Transverse colon (tissue), 4 donors: ENCODE measurements at regions not wholly inside any gene's neighbourhood (a gene's known extent, or its start where the extent isn't known, plus 50 kb on each side); places are given as distances from the start of the nearest gene placed in this dataset.

Experiments
- DNase-seq: peaks from one replicate; pipeline ENCODE4 v3.0.0-alpha.2; 2019
- H3K27ac ChIP-seq, 4 donors: fragments of 200-600 bp; sonication (generic); 2 replicates each; pipeline ENCODE4 v1.5.1; 2016 to 2018; ENCODE audit warnings: inconsistent platforms in 4 of 4
- H3K27me3 ChIP-seq: fragments of 200-600 bp; sonication (generic); 2 replicates; pipeline ENCODE4 v1.5.1; 2017; ENCODE audit warnings: inconsistent platforms
- H3K36me3 ChIP-seq, 4 donors: fragments of 200-600 bp; sonication (generic); 2 replicates each; pipeline ENCODE4 v1.5.1; 2017 to 2019; ENCODE audit warnings: inconsistent platforms in 4 of 4
- H3K4me1 ChIP-seq, 4 donors: fragments of 200-600 bp; sonication (generic); 2 replicates each; pipeline ENCODE4 v1.5.1; 2017 to 2020; ENCODE audit warnings: inconsistent platforms in 4 of 4
- H3K4me3 ChIP-seq, 4 donors: fragments of 200-600 bp; sonication (generic); 1 replicate in 1 of 4; 2 replicates in 3 of 4; pipeline versions ENCODE4 v1.5.1 to v1.6.1; 2017 to 2019; ENCODE audit warnings: inconsistent platforms in 4 of 4
- H3K9me3 ChIP-seq, 2 donors: fragments of 200-600 bp; sonication (generic); 2 replicates each; pipeline ENCODE4 v1.5.1; 2017 to 2019; ENCODE audit warnings: inconsistent platforms in 2 of 2
- CTCF ChIP-seq, 5 experiments: fragments of 200-600 bp in 3 of 5; fragments of 450-650 bp in 2 of 5; sonication (generic) in 3 of 5; IDR thresholded peaks; 1 replicate in 2 of 5; 2 replicates in 3 of 5; pipeline ENCODE4 v1.5.1; 2016 to 2017; ENCODE audit warnings: antibody characterized with exemption in 5 of 5, inconsistent platforms in 3 of 5, mild to moderate bottlenecking in 2 of 5, moderate library complexity in 1 of 5
- EP300 ChIP-seq: sonication (generic); formaldehyde crosslinking; IDR thresholded peaks from one replicate; pipeline ENCODE4 v1.6.1; 2017; ENCODE audit warnings: antibody characterized with exemption, low read depth
- POLR2A ChIP-seq: fragments of 450-650 bp; IDR thresholded peaks from one replicate; pipeline ENCODE4 v1.6.1; 2016; ENCODE audit warnings: antibody characterized with exemption, mild to moderate bottlenecking, moderate library complexity
- POLR2AphosphoS5 ChIP-seq, 3 donors: sonication (generic); formaldehyde crosslinking; IDR thresholded peaks; one replicate each; pipeline ENCODE4 v1.6.1; 2016; ENCODE audit warnings: antibody characterized with exemption in 3 of 3
- WGBS, 2 donors: methylation state at CpG; one replicate each; pipeline ENCODE4 v1.1.5; 2018; ENCODE audit warnings: low coverage in 1 of 2; 5-methylcytosine and 5-hydroxymethylcytosine counted together
- in situ Hi-C, 4 donors: fragments of 200-750 bp; cut with MboI; loops; one replicate each; pipeline versions ENCODE4 v1.15.0 to v1.15.1; 2017; ENCODE audit warnings: low sequenced_read_pairs in 3 of 4, low pct_ligation_motif_present in 1 of 4, low pct_unique_long_range_greater_than_20kb in 1 of 4
- intact Hi-C: fragments of 100-400 bp; cut with DNase I; formaldehyde crosslinking; loops from one replicate; pipeline ENCODE4 v1.15.1; 2023; ENCODE audit warnings: low total_unique reads

GRCh38 chr2:187011206-187011832, 162.3 kb upstream of the ZSWIM2 start:
- H3K4me3 ChIP-seq = no peak overlapping the region
- no peaks in the 10 kb centered on the region for H3K27me3 ChIP-seq
- intact Hi-C loops (no loop called here), in situ Hi-C loops (no loop called here)
- no peaks in the 10 kb centered on the region for H3K9me3 ChIP-seq
- no peaks in the 10 kb centered on the region for H3K4me1 ChIP-seq
- H3K36me3 ChIP-seq = no peaks in the 10 kb centered on the region
- TF ChIP-seq POLR2A (no peak), POLR2AphosphoS5 (IDR thresholded peaks at IDR 0.05) (no peak), CTCF (IDR thresholded peaks at IDR 0.05) (no peak), EP300 (no peak)
- no peak for DNase-seq
- WGBS, 2 donors = 80 to 81% methylated on average over 3 of the region's 3 CpGs
- no peak overlapping the region for H3K27ac ChIP-seq

- DNase-seq = no peak
- WGBS, 2 donors = 72 to 87% methylated on average over 2 of the region's 2 CpGs
- H3K36me3 ChIP-seq = no peaks in the 10 kb centered on the region
- H3K27ac ChIP-seq = no peak overlapping the region
- in situ Hi-C loops = no loop called here
- no peak for TF ChIP-seq POLR2AphosphoS5 (IDR thresholded peaks at IDR 0.05)
- TF ChIP-seq CTCF (IDR thresholded peaks at IDR 0.05) = no peak
- no peak for TF ChIP-seq POLR2A
- TF ChIP-seq EP300 = no peak
- intact Hi-C loops = loop anchor here (1.0 kb wide), 1 partner anchor 11 kb away; no protein-coding TSS in a partner anchor
- H3K4me1 ChIP-seq = no peaks in the 10 kb centered on the region
- no peaks in the 10 kb centered on the region for H3K27me3 ChIP-seq
- no peak overlapping the region for H3K4me3 ChIP-seq
- H3K9me3 ChIP-seq = no peaks in the 10 kb centered on the region
Measured at GRCh38 chr2:187009483-187010239, 160.7 kb upstream of the ZSWIM2 start.

GRCh38 chr2:187008111-187008510, 159.1 kb upstream of the ZSWIM2 start:
- Histone ChIP-seq H3K27ac (no peak overlapping the region), H3K36me3 (no peaks in the 10 kb centered on the region), H3K4me3 (no peak overlapping the region), H3K4me1 (no peaks in the 10 kb centered on the region), H3K9me3 (no peaks in the 10 kb centered on the region), H3K27me3 (no peaks in the 10 kb centered on the region)
- in situ Hi-C loops = no loop called here
- intact Hi-C loops = no loop called here
- no peak for DNase-seq
- TF ChIP-seq EP300 = no peak
- TF ChIP-seq CTCF (IDR thresholded peaks at IDR 0.05) = no peak
- no peak for TF ChIP-seq POLR2A
- TF ChIP-seq POLR2AphosphoS5 (IDR thresholded peaks at IDR 0.05) = no peak

- no peak overlapping the region for H3K27ac ChIP-seq
- TF ChIP-seq POLR2AphosphoS5 (IDR thresholded peaks at IDR 0.05) = no peak
- TF ChIP-seq CTCF (IDR thresholded peaks at IDR 0.05) = no peak
- no peak for TF ChIP-seq POLR2A
- TF ChIP-seq EP300 = no peak
- no peaks in the 10 kb centered on the region for H3K4me1 ChIP-seq
- in situ Hi-C loops (no loop called here), intact Hi-C loops (no loop called here)
- H3K4me3 ChIP-seq = no peak overlapping the region
- no peaks in the 10 kb centered on the region for H3K9me3 ChIP-seq
- H3K27me3 ChIP-seq = no peaks in the 10 kb centered on the region
- WGBS, 2 donors = 60 to 65% methylated on average over 1 of the region's 1 CpG
- no peaks in the 10 kb centered on the region for H3K36me3 ChIP-seq
- DNase-seq = no peak
Measured at GRCh38 chr2:187003611-187004010, 154.6 kb upstream of the ZSWIM2 start.
